Heart left ventricle (tissue), 13 donors: ENCODE measurements at regions not wholly inside any gene's neighbourhood (a gene's known extent, or its start where the extent isn't known, plus 50 kb on each side); places are given as distances from the start of the nearest gene placed in this dataset.

Source experiments
- POLR2A ChIP-seq, 2 donors: fragments of 450-650 bp; IDR thresholded peaks; one replicate each; pipeline ENCODE4 v1.6.1; 2017; ENCODE audit warnings: antibody characterized with exemption in 2 of 2, mild to moderate bottlenecking in 2 of 2, moderate library complexity in 2 of 2
- TF ChIP-seq, protein P1 (sequence below), 12 donors: fragments of 200-600 bp; sonication (generic) in 4 of 12; IDR thresholded peaks; one replicate each; pipeline versions ENCODE4 v1.5.0 to v1.8.0; 2018 to 2022; ENCODE audit warnings: antibody characterized with exemption in 12 of 12, mild to moderate bottlenecking in 5 of 12
- donor health status: ischemic (EF 13 %, LVEDD 7.1; RV severe dilation, severe dysfunction).
- donor health status: DM: no; HTN: yes; CAD: no.
- donor health status: DM: no; HTN: no; CAD: no.
- donor health status: ischemic (EF 25% LVEDD 6.9; RV normal size, moderate dysfunction).
- donor health status: ischemic (EF 25% LVEDD 5.7; RV mildly dilated, moderate dysfunction).
- donor health status: ischemic (EF 35%, LVEDD 5.7; RV mildly dilated, moderate dysfunction).
- donor health status: nonischemic (EF 11% LVEDD 7.7; RV severe dilation, severe dysfunction).
- donor health status: DM: yes; HTN: yes; CAD: no.
- donor health status: PGD.
- donor health status: ischemic (EF 29% LVEDD 5.4; RV normal size, mild dysfunction).
- donor health status: nonischemic (EF 23%, LVEDD 6.1; RV moderate dilation, normal function).

DNA sequence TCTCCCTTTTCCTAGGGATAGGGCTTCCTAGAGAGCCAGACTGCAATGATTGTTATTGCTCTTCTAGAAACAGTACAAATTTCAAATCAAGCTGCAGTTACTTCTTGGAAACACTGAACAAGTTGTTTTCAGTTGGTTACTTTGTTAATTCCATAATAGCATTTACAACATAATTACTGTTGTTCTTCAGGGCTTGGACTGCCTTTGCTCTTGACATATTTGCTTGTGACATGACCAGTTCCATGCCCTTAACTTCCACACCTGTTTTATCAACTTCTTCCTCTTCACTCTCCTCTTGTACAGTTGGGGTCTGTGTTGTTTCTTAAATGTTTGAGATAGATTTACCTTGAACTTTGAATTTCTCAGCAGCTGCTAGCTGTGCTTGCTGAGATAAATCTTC is 104.4 kb downstream of the SEC23IP start:
- no peak for TF ChIP-seq POLR2A (IDR thresholded peaks at IDR 0.05)
- TF ChIP-seq, protein P1, sequence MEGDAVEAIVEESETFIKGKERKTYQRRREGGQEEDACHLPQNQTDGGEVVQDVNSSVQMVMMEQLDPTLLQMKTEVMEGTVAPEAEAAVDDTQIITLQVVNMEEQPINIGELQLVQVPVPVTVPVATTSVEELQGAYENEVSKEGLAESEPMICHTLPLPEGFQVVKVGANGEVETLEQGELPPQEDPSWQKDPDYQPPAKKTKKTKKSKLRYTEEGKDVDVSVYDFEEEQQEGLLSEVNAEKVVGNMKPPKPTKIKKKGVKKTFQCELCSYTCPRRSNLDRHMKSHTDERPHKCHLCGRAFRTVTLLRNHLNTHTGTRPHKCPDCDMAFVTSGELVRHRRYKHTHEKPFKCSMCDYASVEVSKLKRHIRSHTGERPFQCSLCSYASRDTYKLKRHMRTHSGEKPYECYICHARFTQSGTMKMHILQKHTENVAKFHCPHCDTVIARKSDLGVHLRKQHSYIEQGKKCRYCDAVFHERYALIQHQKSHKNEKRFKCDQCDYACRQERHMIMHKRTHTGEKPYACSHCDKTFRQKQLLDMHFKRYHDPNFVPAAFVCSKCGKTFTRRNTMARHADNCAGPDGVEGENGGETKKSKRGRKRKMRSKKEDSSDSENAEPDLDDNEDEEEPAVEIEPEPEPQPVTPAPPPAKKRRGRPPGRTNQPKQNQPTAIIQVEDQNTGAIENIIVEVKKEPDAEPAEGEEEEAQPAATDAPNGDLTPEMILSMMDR (IDR thresholded peaks at IDR 0.05), result no peak
